CD14-positive monocyte (primary cell): ENCODE measurements at regions not wholly inside any gene's neighbourhood (a gene's known extent, or its start where the extent isn't known, plus 50 kb on each side); places are given as distances from the start of the nearest gene placed in this dataset.

Source experiments
- DNase-seq, 3 donors: peaks; one replicate each; pipeline ENCODE4 v3.0.0-alpha.2; 2011 to 2022
- H2AFZ ChIP-seq: 2 replicates; pipeline ENCODE4 v1.6.0; 2012; ENCODE audit warnings: mild to moderate bottlenecking, low read depth, low read length, inconsistent platforms; ENCODE audit not compliant: insufficient read depth, poor library complexity, severe bottlenecking
- H3K27ac ChIP-seq, 2 donors: 1 replicate in 1 of 2; 2 replicates in 1 of 2; pipeline ENCODE4 v1.5.1; 2012 to 2013; ENCODE audit warnings: low read length in 2 of 2, control low read depth in 1 of 2, inconsistent platforms in 1 of 2, low read depth in 1 of 2, mild to moderate bottlenecking in 1 of 2
- H3K27me3 ChIP-seq, 2 donors: one replicate each; pipeline versions ENCODE4 v1.6.0 to v1.6.1; 2011 to 2013; ENCODE audit warnings: low read length in 2 of 2; ENCODE audit not compliant: control insufficient read depth in 2 of 2, insufficient read depth in 2 of 2
- H3K36me3 ChIP-seq, 2 donors: replicated peaks in 1 of 2; 1 replicate in 1 of 2; 2 replicates in 1 of 2; pipeline versions ENCODE4 v1.5.1 to v1.6.1; 2012 to 2013; ENCODE audit warnings: low read length in 2 of 2, control low read depth in 1 of 2, inconsistent platforms in 1 of 2, mild to moderate bottlenecking in 1 of 2; ENCODE audit not compliant: insufficient read depth in 2 of 2, control insufficient read depth in 1 of 2
- H3K4me1 ChIP-seq, 2 donors: 1 replicate in 1 of 2; 2 replicates in 1 of 2; pipeline versions ENCODE4 v1.5.1 to v1.6.1; 2012 to 2013; ENCODE audit warnings: low read length in 2 of 2, control low read depth in 1 of 2, inconsistent platforms in 1 of 2, mild to moderate bottlenecking in 1 of 2, moderate library complexity in 1 of 2; ENCODE audit not compliant: insufficient read depth in 2 of 2, control insufficient read depth in 1 of 2
- H3K4me2 ChIP-seq: replicated peaks from 2 replicates; pipeline ENCODE3; 2012; ENCODE audit warnings: low read length, moderate library complexity, mild to moderate bottlenecking; ENCODE audit not compliant: poor library complexity, severe bottlenecking; ENCODE audit errors: extremely low read depth
- H3K4me3 ChIP-seq, 3 experiments: fragments of 200-600 bp in 1 of 3; sonication (generic) in 1 of 3; replicated peaks in 1 of 3; 1 replicate in 2 of 3; 2 replicates in 1 of 3; pipeline ENCODE4 v1.5.1; 2011 to 2013; ENCODE audit warnings: low read length in 3 of 3, mild to moderate bottlenecking in 3 of 3, control low read depth in 2 of 3, low read depth in 2 of 3, inconsistent platforms in 1 of 3, moderate library complexity in 1 of 3
- H3K79me2 ChIP-seq: 2 replicates; pipeline ENCODE4 v1.6.0; 2012; ENCODE audit warnings: mild to moderate bottlenecking, control low read depth, inconsistent platforms, low read length, moderate library complexity; ENCODE audit not compliant: insufficient read depth
- H3K9ac ChIP-seq: 2 replicates; pipeline ENCODE4 v1.6.0; 2017; ENCODE audit warnings: low read length, mild to moderate bottlenecking; ENCODE audit not compliant: insufficient read depth, poor library complexity, severe bottlenecking
- H3K9me3 ChIP-seq, 2 donors: replicated peaks in 1 of 2; 1 replicate in 1 of 2; 2 replicates in 1 of 2; pipeline versions ENCODE4 v1.5.1 to v1.6.1; 2012 to 2013; ENCODE audit warnings: low read length in 2 of 2, control low read depth in 1 of 2; ENCODE audit not compliant: control insufficient read depth in 1 of 2, insufficient read depth in 1 of 2
- H4K20me1 ChIP-seq: 2 replicates; pipeline ENCODE4 v1.6.0; 2012; ENCODE audit warnings: mild to moderate bottlenecking, low read length, control low read depth, moderate library complexity; ENCODE audit not compliant: insufficient read depth
- H3K27ac Mint-ChIP-seq, 7 donors: one replicate each; pipeline ENCODE4 v1.8.0; 2020; ENCODE audit warnings: mild to moderate bottlenecking in 7 of 7, mixed read lengths in 7 of 7, moderate library complexity in 6 of 7, inconsistent platforms in 2 of 7
- H3K27me3 Mint-ChIP-seq, 3 donors: one replicate each; pipeline ENCODE4 v1.8.0; 2021 to 2022; ENCODE audit warnings: low read depth in 3 of 3, mild to moderate bottlenecking in 3 of 3, mixed read lengths in 3 of 3, moderate library complexity in 3 of 3, inconsistent platforms in 1 of 3
- H3K36me3 Mint-ChIP-seq, 2 donors: one replicate each; pipeline ENCODE4 v1.8.0; 2020; ENCODE audit warnings: mixed read lengths in 2 of 2, inconsistent platforms in 1 of 2, mild to moderate bottlenecking in 1 of 2
- H3K4me1 Mint-ChIP-seq: one replicate; pipeline ENCODE4 v1.8.0; 2020; ENCODE audit warnings: mild to moderate bottlenecking, mixed read lengths
- H3K4me3 Mint-ChIP-seq, 2 donors: one replicate each; pipeline ENCODE4 v1.8.0; 2020; ENCODE audit warnings: mild to moderate bottlenecking in 2 of 2, mixed read lengths in 2 of 2, moderate library complexity in 1 of 2
- H3K9me3 Mint-ChIP-seq, 7 donors: one replicate each; pipeline ENCODE4 v1.8.0; 2020 to 2022; ENCODE audit warnings: mixed read lengths in 7 of 7, mild to moderate bottlenecking in 6 of 7, moderate library complexity in 6 of 7, inconsistent platforms in 2 of 7
- WGBS: methylation state at CpG from one replicate; pipeline ENCODE4 v1.1.5; 2013; ENCODE audit warnings: missing lambda C conversion rate; ENCODE audit not compliant: insufficient coverage; 5-methylcytosine and 5-hydroxymethylcytosine counted together
- intact Hi-C, 2 donors: fragments of 100-400 bp; cut with micrococcal nuclease; formaldehyde crosslinking; loops; one replicate each; pipeline versions ENCODE4 v1.15.0 to v1.15.1; 2023
- TF ChIP-seq, protein P1 (sequence below): fragments of 200-600 bp; IDR thresholded peaks from one replicate; pipeline ENCODE4 v1.8.0; 2022; ENCODE audit warnings: antibody characterized with exemption, mild to moderate bottlenecking

DNA sequence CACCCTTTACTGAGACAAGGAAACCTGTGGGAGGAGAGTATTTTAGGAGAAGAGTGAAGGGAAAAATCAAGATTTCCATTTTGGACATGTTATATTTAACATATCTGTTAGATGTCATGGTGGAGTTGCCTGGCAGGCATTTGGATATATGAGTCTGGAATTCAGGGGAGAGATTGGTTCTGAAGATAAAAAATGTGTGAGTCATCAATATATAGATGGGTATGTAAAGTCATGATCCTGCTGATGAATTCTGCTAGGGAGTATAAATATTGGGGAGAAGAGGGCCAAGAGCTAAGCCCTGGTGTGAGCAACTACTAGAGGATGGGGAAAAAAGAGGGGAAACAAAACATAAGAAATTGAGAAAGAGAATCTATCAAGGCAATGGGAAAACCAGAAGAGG, 151.3 kb upstream of the SOX9 start:
- no peak for DNase-seq

DNA sequence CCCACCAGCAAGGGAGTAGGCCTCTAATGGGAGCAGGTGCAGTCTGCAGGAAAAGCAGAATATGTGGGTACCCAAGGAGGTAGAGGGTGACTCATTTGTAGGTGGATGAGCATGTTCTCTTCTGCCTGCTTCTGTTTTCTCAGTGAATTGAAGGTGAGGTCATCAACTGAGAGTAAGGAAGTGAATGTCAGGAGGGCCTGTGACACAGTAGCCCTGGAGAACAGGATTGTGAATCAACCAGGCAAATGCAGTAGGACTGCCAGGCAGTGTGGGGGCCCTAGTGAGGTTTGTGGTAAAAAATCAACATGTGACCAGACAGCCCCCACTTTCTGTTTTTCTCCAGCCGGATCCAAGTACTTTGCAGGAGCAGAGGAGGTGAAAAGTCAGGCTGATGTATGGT, 150.5 kb upstream of the SOX9 start:
- Mint-ChIP-seq H3K4me1 (no peaks in the 10 kb centered on the region), H3K27me3 (peaks cover 0 to 5% (median 4%) of the 10 kb centered on the region in 3 donors), H3K9me3 (peaks cover 0 to 7% (median 6%) of the 10 kb centered on the region in 7 donors), H3K36me3 (no peaks in the 10 kb centered on the region), H3K4me3 (no peak overlapping the region), H3K27ac (no peak overlapping the region)
- WGBS, result no CpG with 5 or more reads among the region's 1 CpG
- no peaks in the 10 kb centered on the region for H3K79me2 ChIP-seq
- H3K4me1 ChIP-seq, result no peaks in the 10 kb centered on the region
- H4K20me1 ChIP-seq, result no peaks in the 10 kb centered on the region
- no peaks in the 10 kb centered on the region for H3K27me3 ChIP-seq
- H3K9ac ChIP-seq, result no peak overlapping the region
- H3K36me3 ChIP-seq, result no peaks in the 10 kb centered on the region
- H2AFZ ChIP-seq, result no peak overlapping the region
- no peak overlapping the region for H3K27ac ChIP-seq
- TF ChIP-seq, protein P1, sequence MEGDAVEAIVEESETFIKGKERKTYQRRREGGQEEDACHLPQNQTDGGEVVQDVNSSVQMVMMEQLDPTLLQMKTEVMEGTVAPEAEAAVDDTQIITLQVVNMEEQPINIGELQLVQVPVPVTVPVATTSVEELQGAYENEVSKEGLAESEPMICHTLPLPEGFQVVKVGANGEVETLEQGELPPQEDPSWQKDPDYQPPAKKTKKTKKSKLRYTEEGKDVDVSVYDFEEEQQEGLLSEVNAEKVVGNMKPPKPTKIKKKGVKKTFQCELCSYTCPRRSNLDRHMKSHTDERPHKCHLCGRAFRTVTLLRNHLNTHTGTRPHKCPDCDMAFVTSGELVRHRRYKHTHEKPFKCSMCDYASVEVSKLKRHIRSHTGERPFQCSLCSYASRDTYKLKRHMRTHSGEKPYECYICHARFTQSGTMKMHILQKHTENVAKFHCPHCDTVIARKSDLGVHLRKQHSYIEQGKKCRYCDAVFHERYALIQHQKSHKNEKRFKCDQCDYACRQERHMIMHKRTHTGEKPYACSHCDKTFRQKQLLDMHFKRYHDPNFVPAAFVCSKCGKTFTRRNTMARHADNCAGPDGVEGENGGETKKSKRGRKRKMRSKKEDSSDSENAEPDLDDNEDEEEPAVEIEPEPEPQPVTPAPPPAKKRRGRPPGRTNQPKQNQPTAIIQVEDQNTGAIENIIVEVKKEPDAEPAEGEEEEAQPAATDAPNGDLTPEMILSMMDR, result no peak
- H3K9me3 ChIP-seq, result peaks cover 0 to 3% of the 10 kb centered on the region in 2 donors
- no peak overlapping the region for H3K4me3 ChIP-seq
- no peak overlapping the region for H3K4me2 ChIP-seq
- no peak for DNase-seq
- intact Hi-C loops, result no loop called here

More for the DNA sequence above, 151.3 kb upstream of the SOX9 start:
- Histone ChIP-seq H3K4me2 (no peak overlapping the region), H3K4me3 (no peak overlapping the region), H3K27ac (no peak overlapping the region), H3K9me3 (peaks cover 0 to 3% of the 10 kb centered on the region in 2 donors), H3K27me3 (no peaks in the 10 kb centered on the region), H2AFZ (no peak overlapping the region), H3K36me3 (no peaks in the 10 kb centered on the region), H3K79me2 (no peaks in the 10 kb centered on the region), H3K4me1 (no peaks in the 10 kb centered on the region), H3K9ac (no peak overlapping the region), H4K20me1 (no peaks in the 10 kb centered on the region)
- Mint-ChIP-seq H3K27ac (no peak overlapping the region), H3K9me3 (peaks cover 0 to 7% (median 4%) of the 10 kb centered on the region in 7 donors), H3K27me3 (peaks cover 0 to 5% (median 2%) of the 10 kb centered on the region in 3 donors), H3K4me3 (no peak overlapping the region), H3K4me1 (no peaks in the 10 kb centered on the region), H3K36me3 (no peaks in the 10 kb centered on the region)
- intact Hi-C loops, result no loop called here
- TF ChIP-seq, protein P1, result no peak
